GM18907 (cell line): ENCODE measurements at regions not wholly inside any gene's neighbourhood (a gene's known extent, or its start where the extent isn't known, plus 50 kb on each side); places are given as distances from the start of the nearest gene placed in this dataset.
"Not testable (repeated sequence)": the region's sequence is repeated elsewhere in the genome, so short reads cannot be mapped to it uniquely, and the experiment has no call there.

Experiments used
- ATAC-seq: cut with Tn5 transposase; IDR thresholded peaks from one replicate; pipeline ENCODE4 v1.9.1; 2021; ENCODE audit warnings: mild to moderate bottlenecking, moderate library complexity; ENCODE audit not compliant: unreplicated experiment

- no peak for ATAC-seq
Measured at GRCh38 chr5:29561564-29561963, 1631.9 kb upstream of the CDH6 start.

- ATAC-seq, result no peak
Measured at GRCh38 chr5:29550523-29550922, 1643.0 kb upstream of the CDH6 start.

GRCh38 chr5:29548262-29548661 lies 1645.2 kb upstream of the CDH6 start:
- no peak for ATAC-seq

- no peak for ATAC-seq
Measured at GRCh38 chr5:29547236-29547865, 1646.1 kb upstream of the CDH6 start.

- ATAC-seq, result no peak
Measured at GRCh38 chr5:29543501-29543900, 1650.0 kb upstream of the CDH6 start.

- no peak for ATAC-seq
Measured at GRCh38 chr5:29524227-29524626, 1669.3 kb upstream of the CDH6 start.

- no peak for ATAC-seq
Measured at GRCh38 chr5:29518176-29518575, 1675.3 kb upstream of the CDH6 start.

GRCh38 chr5:29516224-29516623 lies 1677.3 kb upstream of the CDH6 start:
- ATAC-seq, result no peak

- no peak for ATAC-seq
Measured at GRCh38 chr5:29508131-29508530, 1685.4 kb upstream of the CDH6 start.

- ATAC-seq, result no peak
Measured at GRCh38 chr5:29504411-29504810, 1689.1 kb upstream of the CDH6 start.

- ATAC-seq, result no peak
Measured at GRCh38 chr5:29498860-29499259, 1694.6 kb upstream of the CDH6 start.

GRCh38 chr5:29498412-29498811 lies 1695.1 kb upstream of the CDH6 start:
- ATAC-seq, result no peak

GRCh38 chr5:29485333-29485732 lies 1708.2 kb upstream of the CDH6 start:
- no peak for ATAC-seq

- no peak for ATAC-seq
Measured at GRCh38 chr5:29469581-29469980, 1723.9 kb upstream of the CDH6 start.

GRCh38 chr5:29462241-29462640 lies 1731.2 kb upstream of the CDH6 start:
- no peak for ATAC-seq

- no peak for ATAC-seq
Measured at GRCh38 chr5:29460971-29461559, 1732.4 kb upstream of the CDH6 start.

- not testable (repeated sequence) for ATAC-seq
Measured at GRCh38 chr5:29451004-29451403, 1742.5 kb upstream of the CDH6 start.

- ATAC-seq, result no peak
Measured at GRCh38 chr5:29414681-29415080, 1778.8 kb upstream of the CDH6 start.

GRCh38 chr5:29412979-29413378 lies 1780.5 kb upstream of the CDH6 start:
- ATAC-seq, result no peak

- ATAC-seq, result no peak
Measured at GRCh38 chr5:29402270-29402669, 1791.2 kb upstream of the CDH6 start.

- no peak for ATAC-seq
Measured at GRCh38 chr5:29389993-29390392, 1803.5 kb upstream of the CDH6 start.

- ATAC-seq, result no peak
Measured at GRCh38 chr5:29387384-29387783, 1806.1 kb upstream of the CDH6 start.

GRCh38 chr5:29382780-29383179 lies 1810.7 kb upstream of the CDH6 start:
- ATAC-seq, result no peak
